ENCODE measurements at regions not wholly inside any gene's neighbourhood (a gene's known extent, or its start where the extent isn't known, plus 50 kb on each side); places are given as distances from the start of the nearest gene placed in this dataset.

DNA sequence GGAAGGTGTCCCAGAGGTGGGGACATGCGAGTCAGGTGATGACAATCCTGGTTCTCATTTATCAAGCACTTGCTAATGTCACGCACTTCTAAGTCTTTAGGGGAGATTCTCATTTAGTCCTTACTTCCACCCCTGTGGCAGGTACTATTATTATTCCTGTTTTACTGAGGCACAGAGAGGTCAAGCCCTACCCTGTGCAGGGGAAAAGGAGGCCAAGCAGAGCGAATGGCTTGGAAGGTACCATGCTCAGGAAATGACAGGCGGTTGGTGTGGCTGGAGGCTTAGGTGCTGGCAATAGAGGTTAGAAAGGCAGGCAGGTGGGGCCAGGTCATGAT lies 268.9 kb downstream of the UACA start:
- DNase-seq (ENCODE audit: low read depth, low spot score): no peak
- peak overlapping the region; percentile 57 for H3K27ac ChIP-seq

GRCh38 chr15:70493787-70494516 lies 269.4 kb downstream of the UACA start:
- peak overlapping the region; percentile 57 for H3K27ac ChIP-seq
- DNase-seq (ENCODE audit: low read depth, low spot score): no peak

- peak overlapping the region; percentile 57 for H3K27ac ChIP-seq
- no peak for DNase-seq (ENCODE audit: low read depth, low spot score)
Observed at GRCh38 chr15:70493376-70493775, 270.0 kb downstream of the UACA start.

GRCh38 chr15:70492240-70493177 lies 270.8 kb downstream of the UACA start:
- peak overlapping the region; percentile 57 for H3K27ac ChIP-seq

GRCh38 chr15:70491641-70492040 lies 271.7 kb downstream of the UACA start:
- DNase-seq (ENCODE audit: low read depth, low spot score): no peak
- no peak overlapping the region for H3K27ac ChIP-seq

More at GRCh38 chr15:70492240-70493177, 270.8 kb downstream of the UACA start:
- no peak for DNase-seq (ENCODE audit: low read depth, low spot score)

- H3K27ac ChIP-seq: no peak overlapping the region
- DNase-seq (ENCODE audit: low read depth, low spot score): no peak
Observed at GRCh38 chr15:70491201-70491621, 272.1 kb downstream of the UACA start.

DNA sequence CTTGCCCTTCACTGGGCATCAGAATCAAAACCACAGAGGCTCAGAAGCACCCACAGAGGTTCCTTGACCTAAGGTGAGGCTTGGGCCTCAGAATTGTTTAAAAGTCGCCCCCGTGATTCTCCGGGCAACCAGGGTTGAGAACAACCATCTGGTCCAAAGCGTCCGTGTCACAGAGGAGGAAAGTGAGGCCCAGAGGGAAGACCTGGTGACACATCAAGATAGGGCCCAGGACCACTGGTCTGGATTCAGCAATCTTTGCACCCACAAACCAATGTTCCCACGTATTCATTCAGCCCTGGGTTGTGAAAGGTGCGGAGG lies 272.6 kb downstream of the UACA start:
- H3K27ac ChIP-seq: no peak overlapping the region
- DNase-seq (ENCODE audit: low read depth, low spot score): no peak

- no peak for DNase-seq (ENCODE audit: low read depth, low spot score)
- H3K27ac ChIP-seq: no peak overlapping the region
Observed at GRCh38 chr15:70490148-70490837, 273.1 kb downstream of the UACA start.

GRCh38 chr15:70488941-70489848 lies 274.2 kb downstream of the UACA start:
- H3K27ac ChIP-seq: no peak overlapping the region
- DNase-seq (ENCODE audit: low read depth, low spot score): no peak

- DNase-seq (ENCODE audit: low read depth, low spot score): no peak
Observed at GRCh38 chr15:70488002-70488605, 275.3 kb downstream of the UACA start.

DNA sequence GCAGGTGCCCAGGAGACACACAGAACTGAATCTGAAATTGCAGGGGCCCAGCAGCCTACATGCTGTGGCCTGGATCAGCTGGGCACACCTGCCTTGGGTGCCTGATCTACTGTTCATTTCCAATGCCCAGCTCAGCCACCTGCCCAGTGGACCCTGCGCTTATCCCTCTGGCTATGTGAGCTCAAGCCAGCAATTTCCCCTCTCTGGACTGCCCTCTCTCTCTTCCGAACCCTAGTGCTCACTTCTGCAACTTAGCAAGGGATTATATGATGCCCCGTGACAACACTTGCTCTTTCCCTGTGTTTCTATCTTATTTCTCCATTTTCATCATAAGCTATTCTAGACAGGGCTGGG lies 276.0 kb downstream of the UACA start:
- no peak overlapping the region for H3K27ac ChIP-seq
- DNase-seq (ENCODE audit: low read depth, low spot score): no peak

More at GRCh38 chr15:70488002-70488605, 275.3 kb downstream of the UACA start:
- no peak overlapping the region for H3K27ac ChIP-seq

DNA sequence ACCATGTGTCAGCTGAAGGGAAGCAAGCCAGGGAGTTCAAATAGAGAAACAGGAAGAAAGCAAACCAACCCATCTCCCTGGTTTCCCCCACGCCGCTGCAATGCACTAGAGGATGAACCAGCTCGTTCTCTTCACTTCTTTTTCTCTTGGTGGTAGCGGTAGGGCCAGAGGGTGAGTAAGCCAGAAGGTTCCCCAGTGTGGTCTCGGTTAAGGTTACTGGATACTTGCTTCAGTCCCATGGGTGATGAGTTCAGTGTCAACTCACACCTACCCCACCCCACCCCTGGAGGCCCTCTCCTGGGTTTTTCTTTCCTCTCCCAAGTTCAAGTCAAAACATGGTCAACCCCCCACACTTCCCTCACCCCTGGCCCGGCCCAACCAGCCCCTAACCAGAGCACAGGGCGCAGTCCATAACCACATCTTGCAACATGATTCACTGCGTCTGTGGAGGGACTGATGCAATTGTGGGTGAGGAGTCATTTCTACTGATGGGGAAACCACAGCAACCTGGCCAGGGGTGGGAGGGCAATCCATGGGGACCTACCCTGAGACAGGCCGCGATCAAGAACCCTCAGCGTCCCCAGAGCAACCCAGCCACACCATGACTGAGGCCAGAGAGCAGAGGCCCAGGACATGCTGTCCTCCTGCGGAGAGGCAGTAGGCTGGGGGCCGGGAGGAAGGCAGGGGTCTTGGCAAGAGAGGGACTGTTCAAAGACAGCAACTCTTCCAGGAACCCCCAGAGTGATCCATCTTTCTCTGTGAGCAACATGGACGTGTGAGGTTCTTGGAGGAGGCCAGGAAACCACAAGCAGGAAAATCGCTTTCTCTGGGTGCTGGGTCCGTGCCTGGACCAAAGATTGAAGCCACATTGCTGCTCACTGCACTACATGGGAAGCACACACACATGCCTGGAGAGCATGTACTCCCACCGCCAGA lies 276.6 kb downstream of the UACA start:
- no peak overlapping the region for H3K27ac ChIP-seq
- DNase-seq (ENCODE audit: low read depth, low spot score): no peak

GRCh38 chr15:70486012-70486411 lies 277.3 kb downstream of the UACA start:
- H3K27ac ChIP-seq: no peak overlapping the region
- DNase-seq (ENCODE audit: low read depth, low spot score): no peak

DNA sequence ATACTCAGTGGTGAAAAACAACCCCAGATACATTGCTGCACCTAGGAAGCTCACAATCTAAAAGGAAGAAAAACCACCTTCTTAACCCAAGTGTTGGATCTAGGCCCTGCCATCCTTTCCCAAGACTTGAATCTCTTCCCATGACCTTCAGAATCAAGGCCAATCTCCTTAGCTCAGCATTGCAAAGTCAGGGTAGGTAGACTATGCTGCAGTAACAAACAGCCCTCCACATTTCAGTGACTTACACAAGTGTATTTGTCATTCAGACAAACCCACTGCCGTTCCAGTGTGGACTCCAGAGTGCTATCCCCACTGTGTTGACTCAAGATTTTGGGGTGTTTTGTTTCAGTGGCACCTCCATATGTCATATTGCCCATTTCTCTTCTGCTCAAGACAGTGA lies 278.4 kb downstream of the UACA start:
- no peak for DNase-seq (ENCODE audit: low read depth, low spot score)
- no peak overlapping the region for H3K27ac ChIP-seq

- no peak for DNase-seq (ENCODE audit: low read depth, low spot score)
- H3K27ac ChIP-seq: no peak overlapping the region
Observed at GRCh38 chr15:70483513-70483912, 279.8 kb downstream of the UACA start.

GRCh38 chr15:70480196-70480856 lies 283.0 kb downstream of the UACA start:
- DNase-seq (ENCODE audit: low read depth, low spot score): no peak
- H3K27ac ChIP-seq: no peak overlapping the region

- no peak overlapping the region for H3K27ac ChIP-seq
- DNase-seq (ENCODE audit: low read depth, low spot score): no peak
Observed at GRCh38 chr15:70479785-70480184, 283.6 kb downstream of the UACA start.

GRCh38 chr15:70479056-70479455 lies 284.3 kb downstream of the UACA start:
- no peak overlapping the region for H3K27ac ChIP-seq
- no peak for DNase-seq (ENCODE audit: low read depth, low spot score)

Data from epithelial cell of prostate (primary cell).